Activated CD8-positive, alpha-beta T cell treated with anti-CD3 and anti-CD28 coated beads, Interleukin-2, amount 10 ng/mL, durations not matched to agents 7 days and 5 days (primary cell): ENCODE measurements at regions not wholly inside any gene's neighbourhood (a gene's known extent, or its start where the extent isn't known, plus 50 kb on each side); places are given as distances from the start of the nearest gene placed in this dataset.
"Not testable (repeated sequence)": the region's sequence is repeated elsewhere in the genome, so short reads cannot be mapped to it uniquely, and the experiment has no call there.

Source experiments
- ATAC-seq: fragments of 150-1000 bp; cut with Tn5 transposase; one replicate; pipeline ENCODE4 v1.10.0; 2021; ENCODE audit warnings: moderate library complexity
- CTCF ChIA-PET: fragments of 350-600 bp; sonication (Branson Sonifier 250); formaldehyde crosslinking; loops from one replicate; lab custom pipeline; 2021; ENCODE audit warnings: antibody characterized with exemption; lab: Charles Lee
- POLR2A ChIA-PET: fragments of 350-600 bp; sonication (Branson Sonifier 250); formaldehyde crosslinking; loops from one replicate; lab custom pipeline; 2021; ENCODE audit warnings: antibody characterized with exemption; lab: Charles Lee
- DNase-seq: peaks from one replicate; pipeline ENCODE4 v3.0.0-alpha.2; 2020
- H3K27ac Mint-ChIP-seq: one replicate; pipeline ENCODE4 v1.8.0; 2021; ENCODE audit warnings: mild to moderate bottlenecking, mixed read lengths
- H3K27me3 Mint-ChIP-seq: one replicate; pipeline ENCODE4 v1.8.0; 2021; ENCODE audit warnings: low read depth, mixed read lengths
- H3K36me3 Mint-ChIP-seq: one replicate; pipeline ENCODE4 v1.8.0; 2021; ENCODE audit warnings: low read depth, mixed read lengths
- H3K4me1 Mint-ChIP-seq: one replicate; pipeline ENCODE4 v1.8.0; 2021; ENCODE audit warnings: low read depth, mixed read lengths
- H3K4me3 Mint-ChIP-seq: one replicate; pipeline ENCODE4 v1.8.0; 2021; ENCODE audit warnings: mild to moderate bottlenecking, mixed read lengths
- H3K9me3 Mint-ChIP-seq: one replicate; pipeline ENCODE4 v1.8.0; 2022; ENCODE audit warnings: mixed read lengths; ENCODE audit not compliant: insufficient read depth

DNA sequence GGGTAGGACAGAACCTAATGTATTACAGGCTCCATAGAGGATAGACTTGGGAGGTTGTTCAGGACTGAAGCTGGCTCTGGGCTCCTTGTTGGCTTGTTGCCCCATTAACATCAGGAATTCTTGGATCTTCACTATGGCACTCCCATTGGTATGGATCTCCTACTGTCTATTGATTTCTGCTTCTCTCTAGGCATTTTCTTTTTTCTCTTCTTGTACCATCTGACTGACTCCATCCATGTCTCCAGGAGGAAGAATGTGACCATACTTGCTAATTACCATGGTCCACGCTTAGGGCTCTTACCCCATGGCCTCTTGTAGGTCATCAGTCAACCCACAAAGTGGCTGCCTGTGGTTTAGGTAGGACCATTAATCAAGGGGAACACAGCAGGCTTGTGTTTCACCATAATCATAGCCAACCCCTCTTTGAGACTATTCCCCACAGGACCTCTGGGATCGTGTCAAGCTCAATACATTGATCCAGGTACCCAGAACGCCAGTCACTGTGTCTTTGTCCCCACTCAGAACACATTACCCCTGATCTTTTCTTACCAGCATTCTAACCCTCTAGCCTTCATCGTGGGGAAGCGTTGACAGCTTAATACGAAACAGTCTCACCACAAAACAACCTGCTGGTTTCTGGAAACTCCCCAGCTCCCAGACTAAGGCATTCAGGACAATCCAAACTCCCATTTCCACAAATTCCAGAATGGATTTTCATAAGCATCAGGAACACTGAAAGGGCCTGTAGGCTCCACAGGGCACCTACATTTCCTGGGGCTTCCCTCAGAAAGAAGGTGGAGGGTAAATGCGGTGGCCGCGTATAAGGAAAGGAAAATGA lies 97.1 kb downstream of the ETS2 start:
- Mint-ChIP-seq H3K4me3 (no peak overlapping the region), H3K36me3 (no peaks in the 10 kb centered on the region), H3K4me1 (no peaks in the 10 kb centered on the region), H3K27me3 (no peaks in the 10 kb centered on the region), H3K9me3 (peaks cover 7% of the 10 kb centered on the region), H3K27ac (no peak overlapping the region)
- POLR2A ChIA-PET: interaction anchor here (0.7 kb wide), 1 partner anchor 158 kb away, joined by 3 read pairs; no protein-coding TSS in a partner anchor
- DNase-seq (no peak), ATAC-seq (no peak)
- CTCF ChIA-PET: no interaction called here

DNA sequence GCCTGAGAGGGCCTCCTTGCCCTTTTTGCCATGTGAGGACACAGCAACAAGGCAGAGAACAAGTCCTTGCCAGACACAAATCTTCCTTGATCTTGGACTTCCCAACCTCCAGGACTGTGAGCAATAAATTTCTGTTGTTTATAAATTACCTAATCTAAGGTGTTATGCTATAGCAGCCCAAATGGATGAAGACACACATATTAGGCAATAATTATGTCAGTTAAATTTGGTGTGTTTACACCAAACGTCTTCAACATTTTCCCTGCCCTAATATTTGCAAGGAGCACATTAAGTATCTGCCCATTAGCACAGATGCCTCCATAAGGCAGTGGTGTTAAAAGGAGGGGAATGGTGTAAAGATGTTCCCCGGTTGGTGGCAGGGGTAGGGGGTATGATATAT lies 94.8 kb downstream of the ETS2 start:
- no peaks in the 10 kb centered on the region for H3K4me1 Mint-ChIP-seq
- H3K27me3 Mint-ChIP-seq: peaks cover 2% of the 10 kb centered on the region
- H3K27ac Mint-ChIP-seq: no peak overlapping the region
- DNase-seq: no peak
- ChIA-PET CTCF (no interaction called here), POLR2A (no interaction called here)
- no peaks in the 10 kb centered on the region for H3K36me3 Mint-ChIP-seq
- ATAC-seq: no peak
- H3K9me3 Mint-ChIP-seq: peaks cover 7% of the 10 kb centered on the region
- no peak overlapping the region for H3K4me3 Mint-ChIP-seq

DNA sequence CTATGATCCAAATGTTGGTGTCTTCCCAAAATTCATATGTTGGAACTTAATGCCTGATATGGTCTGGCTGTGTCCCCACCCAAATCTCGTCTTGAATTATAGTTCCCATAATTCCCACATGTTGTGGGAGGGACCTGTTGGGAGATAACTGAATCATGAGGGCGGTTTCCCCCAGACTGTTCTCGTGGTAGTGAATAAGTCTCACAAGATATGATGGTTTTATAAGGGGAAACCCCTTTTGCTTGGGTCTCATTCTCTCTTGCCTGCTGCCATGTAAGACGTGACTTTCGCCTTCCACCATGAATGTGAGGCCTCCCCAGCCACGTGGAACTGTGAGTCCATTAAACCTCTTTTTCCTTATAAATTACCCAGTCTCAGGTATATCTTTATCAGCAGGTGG lies 94.3 kb downstream of the ETS2 start:
- DNase-seq, POLR2A ChIA-PET, H3K4me1 Mint-ChIP-seq, H3K27ac Mint-ChIP-seq, ATAC-seq, H3K9me3 Mint-ChIP-seq, H3K36me3 Mint-ChIP-seq, H3K27me3 Mint-ChIP-seq, CTCF ChIA-PET, H3K4me3 Mint-ChIP-seq: not testable (repeated sequence)

DNA sequence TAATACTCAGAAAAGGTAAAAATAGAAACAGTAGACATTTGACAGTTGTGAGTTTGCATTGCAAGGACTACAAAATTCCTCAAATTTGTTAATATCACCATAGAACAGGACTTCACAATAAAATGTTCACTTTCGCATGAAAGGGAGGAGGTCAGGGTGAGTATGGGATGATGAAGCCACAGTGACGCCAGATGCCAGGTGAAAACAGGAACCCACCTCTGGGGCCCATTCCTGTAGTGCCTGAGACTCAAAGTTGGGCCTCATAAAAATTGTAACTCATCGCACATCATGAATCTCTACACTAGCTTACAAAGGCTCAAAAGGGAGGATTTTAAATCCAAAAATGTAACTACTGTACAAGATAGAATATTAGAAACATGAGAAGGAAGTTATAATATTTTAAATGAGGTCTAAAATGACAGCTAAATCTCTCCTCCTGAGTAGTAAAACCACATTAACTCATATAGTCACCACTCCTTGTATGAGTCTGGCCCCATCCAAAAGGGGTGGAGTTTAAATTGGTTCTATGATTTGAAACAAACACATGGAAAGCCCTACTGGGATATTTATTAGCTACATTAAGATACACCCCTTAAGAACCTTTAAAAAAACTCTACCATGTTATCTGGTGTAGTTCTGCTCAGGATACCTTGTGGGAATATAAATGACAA lies 93.7 kb downstream of the ETS2 start:
- ChIA-PET CTCF (no interaction called here), POLR2A (no interaction called here)
- H3K36me3 Mint-ChIP-seq: no peaks in the 10 kb centered on the region
- DNase-seq: no peak
- H3K9me3 Mint-ChIP-seq: peaks cover 7% of the 10 kb centered on the region
- H3K4me3 Mint-ChIP-seq: no peak overlapping the region
- no peaks in the 10 kb centered on the region for H3K4me1 Mint-ChIP-seq
- ATAC-seq: no peak
- no peak overlapping the region for H3K27ac Mint-ChIP-seq
- H3K27me3 Mint-ChIP-seq: peaks cover 2% of the 10 kb centered on the region

DNA sequence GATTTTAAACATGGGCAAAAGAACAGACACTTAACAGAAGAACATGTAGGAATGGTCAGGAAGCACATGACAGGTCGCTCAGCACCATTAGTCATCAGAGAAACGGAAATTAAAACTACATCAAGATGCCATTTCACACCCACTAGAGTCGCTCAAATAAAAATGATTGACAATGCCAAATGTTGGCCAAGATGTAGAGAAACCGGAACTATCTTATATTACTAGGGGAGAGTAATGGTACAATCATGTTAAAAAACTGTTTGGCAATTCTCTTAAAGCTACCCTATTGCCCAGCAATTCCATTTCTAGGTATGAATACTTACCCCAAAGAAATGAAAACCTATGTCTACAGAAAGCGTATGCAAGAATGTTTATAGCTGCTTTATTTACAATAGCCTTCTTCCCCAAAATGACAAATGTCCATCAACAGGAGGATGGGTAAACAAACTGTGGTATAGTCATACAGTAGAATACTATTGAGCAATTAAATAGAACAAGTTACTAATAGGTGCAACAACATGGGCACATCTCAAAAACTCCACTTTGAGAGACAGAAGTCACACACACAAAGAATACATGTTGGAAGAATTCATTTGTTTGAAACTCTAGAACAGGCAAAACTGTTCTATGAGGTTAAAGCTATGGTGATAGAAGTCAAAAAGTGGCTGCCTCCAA lies 92.8 kb downstream of the ETS2 start:
- H3K27ac Mint-ChIP-seq: no peak overlapping the region
- H3K27me3 Mint-ChIP-seq: peaks cover 2% of the 10 kb centered on the region
- peaks cover 7% of the 10 kb centered on the region for H3K9me3 Mint-ChIP-seq
- no peak overlapping the region for H3K4me3 Mint-ChIP-seq
- POLR2A ChIA-PET: no interaction called here
- H3K4me1 Mint-ChIP-seq: no peaks in the 10 kb centered on the region
- CTCF ChIA-PET: no interaction called here
- DNase-seq (no peak), ATAC-seq (no peak)
- no peaks in the 10 kb centered on the region for H3K36me3 Mint-ChIP-seq

DNA sequence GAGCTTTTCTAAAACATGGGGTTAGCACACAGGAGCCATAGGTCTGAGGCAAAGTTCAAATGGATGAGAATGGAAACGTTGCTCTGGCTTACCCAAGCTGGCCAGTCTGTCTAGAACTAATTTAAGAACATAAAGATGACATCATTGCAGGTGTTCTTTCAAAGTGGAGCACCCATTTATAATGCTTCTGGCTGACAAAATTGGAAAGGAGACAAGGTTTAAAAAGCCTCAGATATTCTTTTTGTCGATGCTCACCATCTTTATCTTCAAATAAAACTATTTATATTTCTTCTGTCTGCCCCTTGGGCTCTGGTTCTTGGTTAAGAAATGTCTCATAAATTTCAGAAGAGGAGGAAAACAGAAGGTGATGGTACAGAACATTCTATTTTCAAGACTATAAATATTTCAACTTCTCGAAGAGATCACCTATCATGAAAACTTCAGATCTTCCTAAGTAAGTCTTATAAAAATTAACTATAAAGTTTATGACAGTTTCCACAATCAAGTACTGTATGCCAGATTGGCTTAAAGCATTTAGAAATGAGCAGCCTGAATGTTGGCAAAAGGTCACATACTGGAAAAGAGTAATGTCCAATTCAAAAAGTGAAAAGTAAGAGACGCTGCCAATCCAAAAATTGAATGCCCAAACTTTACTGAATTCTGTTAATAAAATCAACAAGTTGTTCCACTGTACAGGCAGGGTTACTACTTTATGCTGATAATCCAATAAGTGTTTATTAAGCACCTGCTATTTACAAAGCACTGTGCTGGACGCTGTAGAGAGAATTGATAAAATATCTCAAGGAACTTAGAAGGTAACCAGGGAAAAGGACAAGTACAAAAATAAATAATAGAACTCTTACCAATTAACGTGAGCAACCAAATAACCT lies 92.0 kb downstream of the ETS2 start:
- peaks cover 7% of the 10 kb centered on the region for H3K9me3 Mint-ChIP-seq
- CTCF ChIA-PET: no interaction called here
- H3K4me1 Mint-ChIP-seq: no peaks in the 10 kb centered on the region
- DNase-seq (no peak), ATAC-seq (no peak)
- no peak overlapping the region for H3K27ac Mint-ChIP-seq
- no peak overlapping the region for H3K4me3 Mint-ChIP-seq
- peaks cover 2% of the 10 kb centered on the region for H3K27me3 Mint-ChIP-seq
- no peaks in the 10 kb centered on the region for H3K36me3 Mint-ChIP-seq
- POLR2A ChIA-PET: no interaction called here

DNA sequence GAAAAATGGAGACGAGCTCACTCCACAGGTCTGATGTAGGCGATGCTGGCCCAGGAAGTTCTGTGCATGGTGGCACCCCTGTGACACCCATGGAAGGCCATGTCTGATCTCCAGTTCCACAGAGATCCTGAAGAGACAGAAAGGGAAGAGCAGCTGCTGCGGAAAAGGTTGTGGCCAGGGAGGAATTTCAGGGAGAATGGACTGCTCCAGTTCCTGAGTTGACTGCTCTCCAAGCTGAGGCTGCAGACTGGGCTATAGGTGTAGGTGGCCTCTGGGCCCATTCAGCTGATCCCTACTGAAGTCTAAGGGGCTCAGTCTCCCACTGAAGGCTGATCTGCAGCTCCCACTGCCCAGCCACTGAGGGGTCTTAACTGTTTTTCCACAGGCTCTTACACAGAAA lies 89.2 kb downstream of the ETS2 start:
- no peak overlapping the region for H3K4me3 Mint-ChIP-seq
- H3K27me3 Mint-ChIP-seq: peaks cover 5% of the 10 kb centered on the region
- ChIA-PET POLR2A (no interaction called here), CTCF (no interaction called here)
- H3K4me1 Mint-ChIP-seq: no peaks in the 10 kb centered on the region
- no peak overlapping the region for H3K27ac Mint-ChIP-seq
- peaks cover 5% of the 10 kb centered on the region for H3K9me3 Mint-ChIP-seq
- no peaks in the 10 kb centered on the region for H3K36me3 Mint-ChIP-seq
- no peak for DNase-seq
- no peak for ATAC-seq

DNA sequence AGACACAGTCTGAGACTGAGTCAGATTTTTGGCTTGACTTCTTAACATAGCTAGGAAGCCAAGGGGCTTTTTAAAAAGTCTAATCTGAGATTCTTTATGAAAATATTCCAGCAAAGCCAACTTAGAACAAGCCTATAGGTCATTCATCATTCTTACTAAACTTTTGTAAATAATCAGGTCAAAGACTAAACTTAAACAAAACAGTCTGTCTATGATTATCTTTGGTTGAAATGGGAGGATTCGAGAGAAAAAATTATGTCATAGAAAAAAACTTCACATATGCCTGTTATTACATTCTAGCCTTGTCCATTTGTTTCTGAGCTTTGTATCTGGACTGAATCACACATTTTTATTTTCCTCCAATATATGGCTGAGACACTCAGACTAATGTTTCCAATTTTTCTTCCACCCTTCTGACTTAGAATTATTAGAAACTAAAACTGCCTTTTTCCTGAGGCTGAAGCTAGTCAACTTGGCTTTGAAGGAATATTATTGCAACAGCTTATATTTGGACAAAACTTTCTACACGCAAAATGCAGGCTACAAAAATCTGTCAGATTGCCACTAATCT lies 83.3 kb downstream of the ETS2 start:
- DNase-seq: no peak
- POLR2A ChIA-PET: no interaction called here
- H3K27ac Mint-ChIP-seq: no peak overlapping the region
- peaks cover 8% of the 10 kb centered on the region for H3K9me3 Mint-ChIP-seq
- no peaks in the 10 kb centered on the region for H3K4me1 Mint-ChIP-seq
- no peak overlapping the region for H3K4me3 Mint-ChIP-seq
- no peak for ATAC-seq
- CTCF ChIA-PET: interaction anchor here (0.6 kb wide), 1 partner anchor 78 kb away, joined by 4 read pairs; no protein-coding TSS in a partner anchor
- H3K36me3 Mint-ChIP-seq: peaks cover 2% of the 10 kb centered on the region
- H3K27me3 Mint-ChIP-seq: peaks cover 4% of the 10 kb centered on the region

DNA sequence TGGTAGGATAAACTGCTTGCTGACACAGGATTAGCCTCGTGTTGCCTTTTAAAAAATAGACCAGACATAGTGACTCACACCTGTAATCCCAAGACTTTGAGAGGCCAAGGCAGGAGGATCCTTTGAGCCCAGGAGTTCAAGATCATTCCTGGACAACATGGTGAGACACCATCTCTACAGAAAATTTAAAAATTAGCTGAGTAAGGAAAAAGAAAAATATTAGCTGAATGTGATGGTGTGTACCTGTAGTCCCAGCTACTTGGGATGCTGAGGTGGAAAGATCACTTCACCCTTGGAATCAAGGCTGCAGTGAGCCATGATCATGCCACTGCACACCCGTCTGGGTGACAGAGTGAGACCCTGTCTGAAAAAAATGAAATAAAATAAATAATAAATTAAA lies 82.0 kb downstream of the ETS2 start:
- ChIA-PET CTCF (interaction anchor here (1.2 kb wide), 1 partner anchor 254 kb away, joined by 4 read pairs; no protein-coding TSS in a partner anchor), POLR2A (no interaction called here)
- no peak for DNase-seq
- peaks cover 4% of the 10 kb centered on the region for H3K27me3 Mint-ChIP-seq
- H3K36me3 Mint-ChIP-seq: peaks cover 2% of the 10 kb centered on the region
- H3K9me3 Mint-ChIP-seq: peaks cover 18% of the 10 kb centered on the region
- no peak overlapping the region for H3K4me3 Mint-ChIP-seq
- no peaks in the 10 kb centered on the region for H3K4me1 Mint-ChIP-seq
- no peak for ATAC-seq
- H3K27ac Mint-ChIP-seq: no peak overlapping the region

DNA sequence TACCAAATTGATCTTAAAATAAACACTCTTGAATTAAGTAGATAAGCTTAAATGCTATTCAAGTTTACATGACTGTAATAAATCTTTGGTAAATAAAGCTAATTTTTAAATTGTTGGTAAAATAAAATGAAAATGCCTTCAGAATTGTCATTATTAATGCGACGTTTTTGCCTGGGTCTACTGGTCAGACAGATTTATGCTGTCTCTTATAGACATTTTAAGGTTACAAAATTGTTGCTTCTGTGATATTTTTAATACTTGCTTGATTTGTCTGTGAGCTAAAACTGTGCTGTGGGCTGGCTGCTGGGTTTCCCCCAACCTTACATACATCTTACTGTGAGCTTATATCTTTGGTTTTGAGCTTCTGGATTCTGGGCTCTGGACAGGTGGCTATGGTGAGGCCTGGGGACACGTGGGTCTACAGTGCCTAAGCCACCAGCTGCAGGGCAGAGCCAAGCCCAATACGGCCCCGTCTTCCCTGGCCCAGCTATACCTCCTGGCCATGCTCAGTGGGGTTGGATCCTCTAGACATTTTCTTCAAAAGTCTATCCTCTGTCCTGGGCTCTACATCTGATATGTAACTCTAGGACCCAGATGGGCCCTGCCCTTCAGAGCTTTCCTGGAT lies 81.4 kb downstream of the ETS2 start:
- Mint-ChIP-seq H3K4me1 (no peaks in the 10 kb centered on the region), H3K27me3 (peaks cover 4% of the 10 kb centered on the region), H3K36me3 (peaks cover 2% of the 10 kb centered on the region), H3K4me3 (no peak overlapping the region), H3K9me3 (peaks cover 18% of the 10 kb centered on the region), H3K27ac (no peak overlapping the region)
- DNase-seq (no peak), ATAC-seq (no peak)
- CTCF ChIA-PET: interaction anchor here (1.2 kb wide), 1 partner anchor 254 kb away, joined by 4 read pairs; no protein-coding TSS in a partner anchor
- POLR2A ChIA-PET: no interaction called here

DNA sequence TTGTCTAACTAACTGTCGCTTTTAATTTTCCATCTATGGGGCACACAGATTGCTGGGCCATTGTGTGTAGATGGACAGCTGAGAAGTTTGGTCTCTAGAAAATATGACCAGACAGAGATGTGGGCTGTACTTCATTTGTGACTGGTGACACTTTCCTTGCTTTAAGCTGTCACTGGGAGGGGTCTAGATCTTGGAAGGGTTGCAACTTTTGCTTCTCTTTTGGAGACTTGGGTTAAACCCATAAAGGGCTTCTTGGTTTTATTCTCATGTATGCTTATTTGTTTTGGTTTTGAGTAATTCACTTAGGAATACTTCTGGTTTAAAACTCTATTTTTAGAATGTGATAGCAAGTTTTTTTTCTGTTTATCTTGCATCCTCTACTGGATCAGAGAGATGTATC lies 80.2 kb downstream of the ETS2 start:
- Mint-ChIP-seq H3K9me3 (peaks cover 28% of the 10 kb centered on the region), H3K27ac (no peak overlapping the region), H3K36me3 (peaks cover 2% of the 10 kb centered on the region), H3K4me3 (no peak overlapping the region), H3K4me1 (no peaks in the 10 kb centered on the region), H3K27me3 (no peaks in the 10 kb centered on the region)
- DNase-seq: no peak
- CTCF ChIA-PET: no interaction called here
- ATAC-seq: no peak
- POLR2A ChIA-PET: no interaction called here
